Epithelial cell of esophagus (primary cell): ENCODE measurements at regions not wholly inside any gene's neighbourhood (a gene's known extent, or its start where the extent isn't known, plus 50 kb on each side); places are given as distances from the start of the nearest gene placed in this dataset.

ENCODE experiments used
- DNase-seq: peaks from one replicate; pipeline ENCODE4 v3.0.0; 2010; ENCODE audit warnings: low read depth
- H3K4me3 ChIP-seq: 2 replicates; pipeline ENCODE4 v1.5.1; 2011; ENCODE audit warnings: mild to moderate bottlenecking, low read length, control low read depth
- TF ChIP-seq, protein P1 (sequence below): IDR thresholded peaks from 2 replicates; pipeline ENCODE4 v1.5.1; 2011; ENCODE audit warnings: low read depth, mild to moderate bottlenecking, low read length, control low read depth, inconsistent platforms; ENCODE audit not compliant: insufficient read depth; ENCODE audit errors: missing control alignments

DNA sequence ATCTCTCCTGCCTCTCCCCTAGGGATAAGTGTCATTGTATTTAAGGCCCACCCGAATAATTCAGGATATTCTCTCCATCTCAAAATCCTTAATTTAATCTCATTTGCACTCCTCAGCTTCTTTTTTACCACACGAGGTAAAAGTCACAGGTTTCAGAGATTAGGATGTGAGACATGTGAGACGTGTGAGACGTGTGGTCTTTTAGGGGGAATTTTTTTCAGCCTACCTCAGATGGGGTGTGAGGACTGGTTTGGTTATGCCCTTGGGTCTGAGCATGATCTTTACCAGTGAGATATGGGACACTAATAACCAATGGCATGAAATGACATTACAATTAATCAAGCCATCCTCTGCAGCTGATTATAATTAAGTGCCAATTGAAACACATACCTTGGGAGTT is 324.2 kb downstream of the BMP2 start:
- TF ChIP-seq, protein P1, sequence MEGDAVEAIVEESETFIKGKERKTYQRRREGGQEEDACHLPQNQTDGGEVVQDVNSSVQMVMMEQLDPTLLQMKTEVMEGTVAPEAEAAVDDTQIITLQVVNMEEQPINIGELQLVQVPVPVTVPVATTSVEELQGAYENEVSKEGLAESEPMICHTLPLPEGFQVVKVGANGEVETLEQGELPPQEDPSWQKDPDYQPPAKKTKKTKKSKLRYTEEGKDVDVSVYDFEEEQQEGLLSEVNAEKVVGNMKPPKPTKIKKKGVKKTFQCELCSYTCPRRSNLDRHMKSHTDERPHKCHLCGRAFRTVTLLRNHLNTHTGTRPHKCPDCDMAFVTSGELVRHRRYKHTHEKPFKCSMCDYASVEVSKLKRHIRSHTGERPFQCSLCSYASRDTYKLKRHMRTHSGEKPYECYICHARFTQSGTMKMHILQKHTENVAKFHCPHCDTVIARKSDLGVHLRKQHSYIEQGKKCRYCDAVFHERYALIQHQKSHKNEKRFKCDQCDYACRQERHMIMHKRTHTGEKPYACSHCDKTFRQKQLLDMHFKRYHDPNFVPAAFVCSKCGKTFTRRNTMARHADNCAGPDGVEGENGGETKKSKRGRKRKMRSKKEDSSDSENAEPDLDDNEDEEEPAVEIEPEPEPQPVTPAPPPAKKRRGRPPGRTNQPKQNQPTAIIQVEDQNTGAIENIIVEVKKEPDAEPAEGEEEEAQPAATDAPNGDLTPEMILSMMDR, result no peak
- DNase-seq, result no peak
- no peak overlapping the region for H3K4me3 ChIP-seq

DNA sequence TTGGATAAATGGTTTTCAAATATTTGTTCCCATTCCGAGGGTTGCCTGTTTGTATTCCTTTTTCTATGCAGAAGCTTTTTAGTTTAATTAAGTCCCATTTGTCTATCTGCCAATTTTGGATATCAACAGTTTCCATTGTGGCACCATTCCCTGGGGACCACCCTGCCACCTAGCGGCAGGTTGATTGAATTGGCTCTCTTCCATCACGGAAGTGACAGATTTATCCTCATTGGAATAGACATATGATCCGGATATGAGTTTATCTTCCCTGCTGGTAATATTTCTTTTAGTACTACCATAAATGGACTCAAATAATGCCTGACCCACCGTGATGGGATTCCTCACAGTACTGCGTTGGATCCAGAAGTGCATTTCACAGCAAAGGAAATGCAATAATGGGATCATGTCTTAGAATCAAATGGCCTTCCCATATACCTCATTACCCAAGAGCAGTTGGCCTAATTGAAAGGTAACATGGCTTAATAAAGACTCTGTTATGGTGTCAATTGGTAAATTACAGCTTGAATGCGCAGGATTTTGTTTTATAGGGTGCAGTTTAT is 327.0 kb downstream of the BMP2 start:
- DNase-seq, result peak; percentile 71
- TF ChIP-seq, protein P1, result peak; percentile 85
- no peak overlapping the region for H3K4me3 ChIP-seq

DNA sequence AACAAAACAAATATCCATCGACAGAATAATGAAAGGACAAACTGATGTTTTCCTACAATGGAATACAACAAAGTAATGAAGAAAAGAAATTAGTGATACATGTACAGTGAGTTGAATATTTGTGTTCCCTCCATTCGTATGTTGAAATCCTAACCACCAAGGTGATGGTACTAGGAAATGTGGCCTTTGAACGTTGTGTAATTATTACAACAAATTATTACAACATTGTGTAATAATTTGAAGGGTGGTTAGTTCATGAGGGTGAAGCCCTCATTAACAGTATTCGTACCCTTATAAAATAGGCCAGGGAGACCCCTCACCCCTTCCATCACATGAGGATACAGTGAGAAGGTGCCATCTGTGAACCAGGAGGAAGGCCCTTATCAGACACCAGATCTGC is 339.4 kb downstream of the BMP2 start:
- TF ChIP-seq, protein P1, result no peak
- no peak overlapping the region for H3K4me3 ChIP-seq
- DNase-seq, result no peak

DNA sequence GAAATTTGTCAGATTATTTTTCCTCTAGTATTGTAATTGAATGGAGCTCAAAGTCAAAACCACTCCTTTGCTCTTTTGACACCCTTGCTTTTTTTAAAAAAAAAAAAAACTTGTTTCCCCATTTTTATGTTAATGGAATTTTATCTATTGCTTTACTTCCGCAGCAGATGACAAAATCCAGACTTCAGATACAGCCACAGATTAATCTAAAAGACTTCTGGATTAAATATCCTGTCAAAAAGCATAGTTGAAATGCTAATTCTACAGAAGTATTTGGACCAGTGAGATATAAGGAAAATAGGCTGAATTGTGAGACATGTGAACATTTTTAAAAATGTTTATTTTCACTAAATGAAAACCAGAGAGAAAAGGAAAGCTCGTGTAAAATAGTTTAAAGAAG is 341.4 kb downstream of the BMP2 start:
- TF ChIP-seq, protein P1, result no peak
- no peak for DNase-seq
- no peak overlapping the region for H3K4me3 ChIP-seq

DNA sequence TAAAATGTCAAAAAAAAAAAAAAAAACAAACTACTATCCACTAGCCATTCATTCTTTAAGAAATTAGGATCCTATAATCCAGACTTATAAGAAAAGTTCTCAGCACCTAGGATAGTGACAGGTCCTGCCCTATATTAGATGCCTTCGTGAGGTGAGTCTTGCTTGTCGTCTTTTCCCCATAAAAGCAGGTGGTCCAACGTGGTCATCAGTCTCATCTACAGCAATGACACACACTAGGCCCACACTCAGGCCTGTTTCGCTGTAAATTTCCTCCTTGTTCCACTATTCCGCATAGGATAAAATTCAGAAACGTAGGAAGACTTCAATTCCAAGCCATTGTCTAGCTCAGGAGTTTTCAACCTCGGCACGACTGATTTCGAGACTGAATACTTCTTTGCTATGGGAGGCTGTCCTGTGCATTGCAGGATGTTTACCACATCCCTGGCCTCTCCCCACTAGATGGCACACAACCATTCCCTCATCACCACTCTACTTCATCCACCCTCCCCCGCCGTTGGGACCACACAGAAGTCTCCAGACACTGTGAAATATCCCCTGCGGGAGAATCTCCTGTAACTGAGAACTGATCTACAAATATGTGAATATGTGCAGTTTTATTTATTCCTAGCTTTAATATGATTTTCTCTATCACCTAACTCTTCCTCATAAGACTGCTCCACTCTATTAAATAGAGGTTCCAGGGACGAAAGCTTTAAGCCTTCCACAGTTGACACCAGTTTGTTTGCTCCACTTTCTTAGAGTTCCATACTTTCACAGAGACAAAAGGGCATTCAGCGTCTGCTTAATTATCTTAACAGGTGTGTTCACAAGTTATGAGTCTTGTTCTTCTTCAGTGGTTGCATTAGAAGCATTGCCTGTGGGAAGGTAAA is 346.3 kb downstream of the BMP2 start:
- no peak overlapping the region for H3K4me3 ChIP-seq
- DNase-seq, result peak; percentile 68
- TF ChIP-seq, protein P1, result peak; percentile 69

DNA sequence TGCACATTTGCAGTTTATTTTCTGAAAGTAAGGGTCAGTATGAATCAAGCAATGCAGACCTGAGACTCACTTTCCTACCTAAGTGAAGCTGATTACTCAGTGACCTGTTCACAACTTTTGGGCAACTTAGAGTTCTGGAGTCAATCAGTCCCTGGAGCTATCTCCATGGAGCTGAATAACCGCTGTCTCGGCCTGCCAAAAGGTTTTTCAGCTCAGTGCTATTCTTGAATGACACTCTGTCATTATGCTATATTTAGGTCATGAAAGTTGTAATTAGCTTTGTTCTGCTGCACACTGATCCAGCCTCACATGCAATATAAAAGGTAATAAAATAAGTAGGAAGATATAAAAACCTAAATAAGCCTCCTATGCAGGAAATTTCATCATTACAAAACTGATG is 356.0 kb downstream of the BMP2 start:
- no peak overlapping the region for H3K4me3 ChIP-seq
- TF ChIP-seq, protein P1, result no peak
- DNase-seq, result no peak
